K562 (cell line): ENCODE measurements at regions not wholly inside any gene's neighbourhood (a gene's known extent, or its start where the extent isn't known, plus 50 kb on each side); places are given as distances from the start of the nearest gene placed in this dataset.

ENCODE experiments used
- BRCA1 ChIP-seq, 2 experiments: fragments of 450-650 bp in 1 of 2; sonication (generic) in 1 of 2; formaldehyde crosslinking in 1 of 2; IDR thresholded peaks; 2 replicates each; pipeline versions ENCODE4 v1.5.0 to v1.6.1; 2017 to 2020; ENCODE audit warnings: mild to moderate bottlenecking in 1 of 2, missing genetic modification reagents in 1 of 2
- CEBPZ ChIP-seq: fragments of 150-350 bp; IDR thresholded peaks from 2 replicates; pipeline ENCODE4 v1.6.1; 2014; ENCODE audit warnings: low read depth, mild to moderate bottlenecking, low read length, borderline replicate concordance
- CUX1 ChIP-seq: fragments of 200-800 bp; sonication (Bioruptor generic); IDR thresholded peaks from 2 replicates; pipeline ENCODE4 v1.6.1; 2016; ENCODE audit warnings: missing genetic modification characterization, missing compliant biosample characterization
- ELF1 ChIP-seq: fragments of 200-800 bp; sonication (Bioruptor generic); IDR thresholded peaks from 2 replicates; pipeline ENCODE4 v1.6.1; 2016; ENCODE audit warnings: missing genetic modification characterization, missing compliant biosample characterization
- RREB1 ChIP-seq: fragments of 250-450 bp; sonication (Bioruptor Pico); IDR thresholded peaks from 2 replicates; pipeline ENCODE4 v1.4.0; 2020
- SMAD1 ChIP-seq: fragments of 150-350 bp; IDR thresholded peaks from 2 replicates; pipeline ENCODE4 v1.6.1; 2014; ENCODE audit warnings: low read length, low read depth; ENCODE audit not compliant: partially characterized antibody
- TBP ChIP-seq: optimal IDR thresholded peaks from 2 replicates; pipeline ENCODE3; 2011; ENCODE audit warnings: low read depth, low read length, improper control_type of control experiment
- TF ChIP-seq, protein P1 (sequence below), 3 experiments: fragments of 200-800 bp in 1 of 3; fragments of 250-450 bp in 1 of 3; fragments of 450-650 bp in 1 of 3; sonication (Bioruptor Pico) in 1 of 3; sonication (Bioruptor generic) in 1 of 3; formaldehyde crosslinking in 1 of 3; IDR thresholded peaks; 2 replicates each; pipeline versions ENCODE4 v1.6.1 to v1.8.0; 2016 to 2022; ENCODE audit warnings: mild to moderate bottlenecking in 2 of 3, missing genetic modification characterization in 2 of 3, missing compliant biosample characterization in 1 of 3, moderate library complexity in 1 of 3

DNA sequence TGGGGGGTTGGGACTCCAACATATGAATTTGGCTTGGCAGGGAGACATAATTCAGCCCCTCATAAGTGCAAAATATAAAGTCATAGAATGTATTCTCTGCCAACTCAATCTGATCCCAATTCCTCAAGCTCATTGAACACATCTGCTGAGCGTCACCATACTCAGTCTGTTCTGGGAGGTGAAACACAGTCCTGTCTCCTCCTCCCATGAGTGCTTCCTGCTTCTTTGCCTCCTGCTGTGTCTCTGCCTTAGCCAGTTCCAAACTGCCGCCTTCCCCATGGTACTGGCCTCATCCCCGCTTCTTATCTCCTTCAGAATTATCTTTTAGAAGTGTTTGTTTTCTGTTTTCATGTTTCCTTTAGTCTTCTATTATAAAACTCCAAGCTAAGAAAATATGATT, 365.5 kb downstream of the TNS3 start (continued):
- TF ChIP-seq BRCA1 (IDR thresholded peaks at IDR 0.05) (no peak), BRCA1 (CRISPR knock-in tag; IDR thresholded peaks at IDR 0.05) (no peak), ELF1 (tag) (peak; percentile 58), RREB1 (CRISPR knock-in tag) (no peak), TBP (peak; percentile 3), CUX1 (no peak; the same call in 1 of the 2 replicates), SMAD1 (no peak), CEBPZ (no peak)
- TF ChIP-seq, protein P1, sequence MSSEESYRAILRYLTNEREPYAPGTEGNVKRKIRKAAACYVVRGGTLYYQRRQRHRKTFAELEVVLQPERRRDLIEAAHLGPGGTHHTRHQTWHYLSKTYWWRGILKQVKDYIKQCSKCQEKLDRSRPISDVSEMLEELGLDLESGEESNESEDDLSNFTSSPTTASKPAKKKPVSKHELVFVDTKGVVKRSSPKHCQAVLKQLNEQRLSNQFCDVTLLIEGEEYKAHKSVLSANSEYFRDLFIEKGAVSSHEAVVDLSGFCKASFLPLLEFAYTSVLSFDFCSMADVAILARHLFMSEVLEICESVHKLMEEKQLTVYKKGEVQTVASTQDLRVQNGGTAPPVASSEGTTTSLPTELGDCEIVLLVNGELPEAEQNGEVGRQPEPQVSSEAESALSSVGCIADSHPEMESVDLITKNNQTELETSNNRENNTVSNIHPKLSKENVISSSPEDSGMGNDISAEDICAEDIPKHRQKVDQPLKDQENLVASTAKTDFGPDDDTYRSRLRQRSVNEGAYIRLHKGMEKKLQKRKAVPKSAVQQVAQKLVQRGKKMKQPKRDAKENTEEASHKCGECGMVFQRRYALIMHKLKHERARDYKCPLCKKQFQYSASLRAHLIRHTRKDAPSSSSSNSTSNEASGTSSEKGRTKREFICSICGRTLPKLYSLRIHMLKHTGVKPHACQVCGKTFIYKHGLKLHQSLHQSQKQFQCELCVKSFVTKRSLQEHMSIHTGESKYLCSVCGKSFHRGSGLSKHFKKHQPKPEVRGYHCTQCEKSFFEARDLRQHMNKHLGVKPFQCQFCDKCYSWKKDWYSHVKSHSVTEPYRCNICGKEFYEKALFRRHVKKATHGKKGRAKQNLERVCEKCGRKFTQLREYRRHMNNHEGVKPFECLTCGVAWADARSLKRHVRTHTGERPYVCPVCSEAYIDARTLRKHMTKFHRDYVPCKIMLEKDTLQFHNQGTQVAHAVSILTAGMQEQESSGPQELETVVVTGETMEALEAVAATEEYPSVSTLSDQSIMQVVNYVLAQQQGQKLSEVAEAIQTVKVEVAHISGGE (CRISPR knock-in tag; IDR thresholded peaks at IDR 0.05), result 0 out of 6 replicates have a peak, but pooled peaks of 1 of the 3 experiments have one; percentile 0
